Tibial artery (tissue), 4 donors: ENCODE measurements at regions not wholly inside any gene's neighbourhood (a gene's known extent, or its start where the extent isn't known, plus 50 kb on each side); places are given as distances from the start of the nearest gene placed in this dataset.
A peak's percentile ranks its signal among the peaks of the same experiment; 100 is the strongest.

Experiments used
- DNase-seq, 2 donors: peaks; one replicate each; pipeline ENCODE4 v3.0.0-alpha.2; 2019
- H3K27ac ChIP-seq, 2 donors: fragments of 200-600 bp; sonication (generic) in 1 of 2; 1 replicate in 1 of 2; 2 replicates in 1 of 2; pipeline ENCODE4 v1.5.1; 2018 to 2019; ENCODE audit warnings: mild to moderate bottlenecking in 1 of 2
- H3K27me3 ChIP-seq, 2 donors: fragments of 200-600 bp; sonication (generic) in 1 of 2; one replicate each; pipeline versions ENCODE4 v1.5.1 to v1.6.0; 2016 to 2019
- H3K36me3 ChIP-seq, 3 donors: fragments of 200-600 bp; sonication (generic) in 2 of 3; one replicate each; pipeline ENCODE4 v1.5.1; 2016 to 2019; ENCODE audit warnings: mild to moderate bottlenecking in 2 of 3
- H3K4me1 ChIP-seq, 4 donors: fragments of 200-600 bp; sonication (generic) in 2 of 4; 1 replicate in 3 of 4; 2 replicates in 1 of 4; pipeline ENCODE4 v1.5.1; 2016 to 2019
- H3K4me3 ChIP-seq, 2 donors: fragments of 200-600 bp; sonication (generic) in 1 of 2; 1 replicate in 1 of 2; 2 replicates in 1 of 2; pipeline ENCODE4 v1.5.1; 2018 to 2019; ENCODE audit warnings: mild to moderate bottlenecking in 2 of 2
- H3K9me3 ChIP-seq, 3 donors: fragments of 200-600 bp; sonication (generic) in 1 of 3; one replicate each; pipeline ENCODE4 v1.5.1; 2016 to 2019
- intact Hi-C: fragments of 100-400 bp; cut with DNase I; formaldehyde crosslinking; loops from one replicate; pipeline ENCODE4 v1.15.0; 2023; ENCODE audit warnings: low total_unique reads
- TF ChIP-seq, protein P1 (sequence below), 2 experiments: fragments of 200-600 bp in 1 of 2; fragments of 450-650 bp in 1 of 2; IDR thresholded peaks; one replicate each; pipeline ENCODE4 v1.5.1; 2017 to 2019; ENCODE audit warnings: antibody characterized with exemption in 2 of 2, mild to moderate bottlenecking in 1 of 2, moderate library complexity in 1 of 2

DNA sequence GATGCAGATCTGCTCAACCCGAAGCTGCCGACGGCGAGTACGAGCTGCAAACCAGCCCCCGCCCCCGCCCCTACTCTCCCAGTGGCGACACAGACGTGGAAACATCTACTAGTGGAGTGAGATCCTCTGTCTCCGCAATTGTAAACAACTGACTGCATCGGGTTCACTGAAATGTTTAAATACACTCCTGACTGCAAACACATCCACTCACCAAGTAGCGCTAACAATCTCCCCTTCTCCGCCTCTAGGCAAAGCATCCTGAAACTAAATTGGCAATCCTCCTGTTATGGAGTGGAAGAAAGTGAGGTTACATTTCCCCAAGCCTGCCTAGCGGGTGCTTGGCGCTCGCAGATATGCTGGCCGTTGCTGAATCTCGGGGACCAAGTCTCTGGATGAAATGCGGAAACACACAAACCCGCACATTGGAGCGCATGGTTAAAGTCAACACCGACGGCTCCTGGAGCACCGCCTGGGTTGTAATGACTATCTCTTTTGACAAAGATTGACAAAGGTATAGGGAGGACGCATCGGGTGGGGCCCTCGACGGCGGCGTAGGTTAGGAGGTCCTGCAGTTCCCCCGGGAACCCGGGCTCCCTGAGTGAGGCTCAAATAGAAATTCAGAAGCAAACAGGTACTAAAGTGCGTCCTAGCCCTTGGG lies 117.0 kb upstream of the TEX13C start:
- intact Hi-C loops: no loop called here
- Histone ChIP-seq H3K36me3 (no peaks in the 10 kb centered on the region), H3K4me1 (peaks cover 0 to 4% (median 0%) of the 10 kb centered on the region in 4 donors), H3K27ac (peak overlapping the region; percentile 76 to 79), H3K9me3 (no peaks in the 10 kb centered on the region), H3K27me3 (no peaks in the 10 kb centered on the region), H3K4me3 (peak overlapping the region; percentile 55 to 65)
- TF ChIP-seq, protein P1, sequence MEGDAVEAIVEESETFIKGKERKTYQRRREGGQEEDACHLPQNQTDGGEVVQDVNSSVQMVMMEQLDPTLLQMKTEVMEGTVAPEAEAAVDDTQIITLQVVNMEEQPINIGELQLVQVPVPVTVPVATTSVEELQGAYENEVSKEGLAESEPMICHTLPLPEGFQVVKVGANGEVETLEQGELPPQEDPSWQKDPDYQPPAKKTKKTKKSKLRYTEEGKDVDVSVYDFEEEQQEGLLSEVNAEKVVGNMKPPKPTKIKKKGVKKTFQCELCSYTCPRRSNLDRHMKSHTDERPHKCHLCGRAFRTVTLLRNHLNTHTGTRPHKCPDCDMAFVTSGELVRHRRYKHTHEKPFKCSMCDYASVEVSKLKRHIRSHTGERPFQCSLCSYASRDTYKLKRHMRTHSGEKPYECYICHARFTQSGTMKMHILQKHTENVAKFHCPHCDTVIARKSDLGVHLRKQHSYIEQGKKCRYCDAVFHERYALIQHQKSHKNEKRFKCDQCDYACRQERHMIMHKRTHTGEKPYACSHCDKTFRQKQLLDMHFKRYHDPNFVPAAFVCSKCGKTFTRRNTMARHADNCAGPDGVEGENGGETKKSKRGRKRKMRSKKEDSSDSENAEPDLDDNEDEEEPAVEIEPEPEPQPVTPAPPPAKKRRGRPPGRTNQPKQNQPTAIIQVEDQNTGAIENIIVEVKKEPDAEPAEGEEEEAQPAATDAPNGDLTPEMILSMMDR (IDR thresholded peaks at IDR 0.05): no peak
- DNase-seq: no peak

DNA sequence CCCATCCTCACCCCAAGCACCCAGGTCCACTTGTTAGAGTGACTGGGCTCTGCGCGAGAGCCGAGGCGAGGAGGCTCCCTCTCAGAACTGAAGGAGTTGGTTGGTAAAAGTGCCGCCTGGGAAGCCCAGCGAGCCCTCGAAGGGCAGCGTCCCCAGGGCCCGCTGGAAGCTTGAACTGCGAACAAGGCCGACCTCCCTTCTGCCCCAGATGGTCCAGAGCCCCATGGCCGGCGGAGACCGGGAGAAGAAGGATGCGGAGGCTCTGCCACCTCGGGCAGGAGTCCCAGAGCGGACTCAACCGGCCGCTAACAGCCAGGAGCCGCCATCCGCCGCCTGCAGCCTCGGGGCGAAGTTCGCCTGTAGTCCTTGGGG lies 116.3 kb upstream of the TEX13C start:
- Histone ChIP-seq H3K36me3 (no peaks in the 10 kb centered on the region), H3K4me3 (peak overlapping the region; percentile 55 to 65), H3K27me3 (no peaks in the 10 kb centered on the region), H3K27ac (peak overlapping the region; percentile 76 to 79), H3K4me1 (peaks cover 0 to 4% (median 0%) of the 10 kb centered on the region in 4 donors), H3K9me3 (no peaks in the 10 kb centered on the region)
- peak in 1 of 2 donors; percentile 63 for DNase-seq
- TF ChIP-seq, protein P1 (IDR thresholded peaks at IDR 0.05): no peak
- intact Hi-C loops: no loop called here

DNA sequence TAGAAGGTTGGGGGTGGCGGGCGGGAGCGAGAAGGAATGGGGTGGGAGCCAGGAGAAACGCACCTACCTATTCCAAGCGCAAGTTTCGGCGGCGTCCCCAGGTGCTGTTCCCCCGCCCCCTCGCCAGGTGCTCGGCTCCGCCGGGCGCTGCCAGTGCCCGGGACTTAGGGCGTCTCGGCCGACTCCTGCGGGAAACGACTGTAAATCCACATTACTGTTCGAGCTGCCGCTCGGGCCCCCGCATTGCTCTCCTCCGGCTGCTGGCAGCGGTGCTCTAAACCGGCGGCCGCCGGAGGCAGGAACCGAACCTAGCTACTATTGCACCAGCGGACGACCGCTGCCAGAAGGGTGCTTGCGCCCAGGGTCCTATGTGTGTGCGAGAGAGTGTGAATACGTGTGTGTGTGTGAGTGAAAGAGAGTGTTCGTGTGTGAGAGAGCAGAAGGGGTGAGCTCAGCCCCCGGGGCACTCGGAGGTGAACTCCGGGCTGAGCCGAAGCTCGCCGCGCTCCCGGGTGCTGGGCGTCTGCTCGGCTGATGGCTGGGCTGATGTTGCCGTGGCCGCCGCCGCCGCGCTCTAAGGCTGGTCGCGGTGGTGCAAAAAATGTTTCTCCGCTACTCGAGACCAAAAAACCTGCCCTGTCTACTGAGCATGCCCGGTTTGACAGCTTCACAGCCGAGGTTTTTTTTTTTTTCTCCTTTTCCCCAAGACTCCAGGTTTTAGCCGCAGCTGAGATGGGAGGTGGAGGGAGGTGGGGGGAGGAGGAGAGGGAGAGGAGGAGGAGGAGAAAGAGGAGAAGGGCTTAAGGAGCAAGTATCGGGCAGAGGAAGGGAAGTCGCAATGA lies 115.7 kb upstream of the TEX13C start:
- peak; percentile 28 to 74 for DNase-seq
- intact Hi-C loops: no loop called here
- peaks cover 0 to 4% (median 0%) of the 10 kb centered on the region in 4 donors for H3K4me1 ChIP-seq
- TF ChIP-seq, protein P1 (IDR thresholded peaks at IDR 0.05): no peak
- H3K4me3 ChIP-seq: peak overlapping the region; percentile 55 to 65
- H3K27ac ChIP-seq: peak overlapping the region; percentile 76 to 79
- H3K27me3 ChIP-seq: no peaks in the 10 kb centered on the region
- H3K36me3 ChIP-seq: no peaks in the 10 kb centered on the region
- H3K9me3 ChIP-seq: no peaks in the 10 kb centered on the region

DNA sequence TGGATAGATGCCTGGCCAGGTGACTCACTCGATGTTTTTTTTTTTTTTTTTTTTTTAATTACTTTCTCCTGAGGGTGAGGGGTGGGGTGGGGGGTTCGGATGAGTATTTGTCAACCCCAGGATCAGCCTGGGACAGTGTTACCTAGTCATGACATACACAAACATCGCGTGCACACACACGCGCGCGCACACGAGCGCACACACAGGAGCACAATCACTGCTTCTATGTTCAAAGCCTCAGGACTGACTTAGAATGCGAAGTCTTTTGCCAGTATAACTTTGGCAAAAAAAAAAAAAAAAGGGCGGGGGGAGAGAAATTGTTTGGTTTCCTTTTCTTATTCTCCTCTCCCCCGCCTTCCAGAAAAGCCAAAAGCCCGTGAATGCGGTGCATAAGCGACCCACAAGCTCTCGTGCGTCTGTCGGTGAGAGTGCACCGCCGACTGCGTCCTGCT lies 115.0 kb upstream of the TEX13C start:
- DNase-seq: no peak
- TF ChIP-seq, protein P1 (IDR thresholded peaks at IDR 0.05): no peak

DNA sequence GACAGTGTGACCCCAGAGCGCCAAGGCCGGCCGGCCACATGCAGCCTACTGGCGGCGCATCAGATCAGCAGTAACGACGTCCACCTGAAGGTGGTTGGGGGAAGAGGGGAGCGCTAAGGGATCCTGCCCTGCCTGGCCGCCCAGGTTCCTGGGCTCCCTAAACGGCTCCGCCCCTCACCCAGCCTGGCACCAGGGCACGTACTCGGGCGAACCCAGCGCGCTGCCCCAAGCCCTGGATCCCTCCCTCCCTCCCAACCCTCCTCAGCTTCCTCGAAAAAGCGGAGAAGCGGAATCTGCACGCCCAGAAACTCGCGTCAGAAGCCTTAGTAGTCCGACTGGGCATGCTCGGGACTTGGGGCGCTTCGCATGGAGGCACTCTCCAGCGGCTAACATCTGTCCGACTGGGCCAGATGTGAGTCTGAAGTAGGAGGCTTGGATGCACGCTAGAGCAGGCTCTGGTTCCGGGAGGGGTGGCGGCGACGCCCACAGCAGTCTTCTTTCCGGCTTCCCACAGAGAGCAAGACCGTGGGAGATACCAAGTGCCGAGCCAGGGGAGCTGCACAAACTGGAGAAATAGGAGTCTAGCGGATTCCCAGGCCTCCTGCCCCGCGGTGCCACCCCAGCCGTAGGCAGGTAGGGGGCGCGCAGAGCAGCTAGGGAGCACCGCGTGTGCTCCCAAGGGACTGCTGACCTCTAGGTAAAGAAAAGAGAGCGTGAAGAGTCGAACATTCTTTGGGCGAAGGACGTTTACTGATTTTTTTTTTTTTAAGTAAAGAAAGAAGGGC lies 114.3 kb upstream of the TEX13C start:
- intact Hi-C loops: no loop called here
- peak overlapping the region; percentile 76 to 79 for H3K27ac ChIP-seq
- no peaks in the 10 kb centered on the region for H3K36me3 ChIP-seq
- TF ChIP-seq, protein P1 (IDR thresholded peaks at IDR 0.05): peak; percentile 12 to 26
- H3K9me3 ChIP-seq: no peaks in the 10 kb centered on the region
- peak; percentile 55 to 78 for DNase-seq
- H3K4me3 ChIP-seq: peak overlapping the region; percentile 55 to 65
- H3K4me1 ChIP-seq: peaks cover 0 to 4% (median 0%) of the 10 kb centered on the region in 4 donors
- no peaks in the 10 kb centered on the region for H3K27me3 ChIP-seq

More for the DNA sequence above, 115.0 kb upstream of the TEX13C start:
- H3K36me3 ChIP-seq: no peaks in the 10 kb centered on the region
- no peaks in the 10 kb centered on the region for H3K9me3 ChIP-seq
- H3K27me3 ChIP-seq: no peaks in the 10 kb centered on the region
- peak overlapping the region; percentile 76 to 79 for H3K27ac ChIP-seq
- H3K4me3 ChIP-seq: peak overlapping the region; percentile 55 to 65
- H3K4me1 ChIP-seq: peaks cover 0 to 4% (median 0%) of the 10 kb centered on the region in 4 donors
- intact Hi-C loops: no loop called here
